SU-DHL-6 (cell line): ENCODE measurements at regions not wholly inside any gene's neighbourhood (a gene's known extent, or its start where the extent isn't known, plus 50 kb on each side); places are given as distances from the start of the nearest gene placed in this dataset.

Source experiments
- H2AFZ ChIP-seq: fragments of 200-600 bp; sonication (generic); 2 replicates; pipeline ENCODE4 v1.6.1; 2014; ENCODE audit warnings: low read depth, mild to moderate bottlenecking, moderate library complexity, mixed read lengths, antibody characterized with exemption, low read length; ENCODE audit not compliant: severe bottlenecking
- H3F3A ChIP-seq: fragments of 200-600 bp; shearing (Covaris generic); 2 replicates; pipeline ENCODE4 v1.6.0; 2016; ENCODE audit warnings: antibody characterized with exemption, mild to moderate bottlenecking; ENCODE audit not compliant: insufficient read depth
- H3K27ac ChIP-seq: fragments of 200-600 bp; sonication (generic); 2 replicates; pipeline ENCODE4 v1.5.1; 2016; ENCODE audit warnings: low read depth, mild to moderate bottlenecking, low read length, moderate library complexity, mixed read lengths
- H3K27me3 ChIP-seq: fragments of 200-600 bp; sonication (generic), shearing (Covaris generic); 2 replicates; pipeline ENCODE4 v1.6.0; 2014; ENCODE audit warnings: mild to moderate bottlenecking, low read length
- H3K36me3 ChIP-seq: fragments of 200-600 bp; sonication (generic); 2 replicates; pipeline ENCODE4 v1.6.1; 2014; ENCODE audit warnings: mild to moderate bottlenecking, low read length, mixed read lengths
- H3K4me2 ChIP-seq: fragments of 300-600, 200-600 bp; shearing (Covaris generic), sonication (generic); 2 replicates; pipeline ENCODE4 v1.6.0; 2014; ENCODE audit warnings: low read length, low read depth, mild to moderate bottlenecking; ENCODE audit not compliant: poor library complexity, severe bottlenecking
- H3K4me3 ChIP-seq: fragments of 200-600 bp; sonication (generic); 2 replicates; pipeline ENCODE4 v1.5.1; 2014; ENCODE audit warnings: antibody characterized with exemption, low read length, mild to moderate bottlenecking, mixed read lengths; ENCODE audit not compliant: insufficient read depth, poor library complexity, severe bottlenecking
- H3K79me2 ChIP-seq: fragments of 200-600 bp; sonication (generic); 2 replicates; pipeline ENCODE4 v1.6.1; 2014; ENCODE audit warnings: mild to moderate bottlenecking, low read length, moderate library complexity; ENCODE audit not compliant: insufficient read depth
- H3K9ac ChIP-seq: fragments of 200-600 bp; sonication (generic); 2 replicates; pipeline ENCODE4 v1.7.0; 2014; ENCODE audit warnings: mild to moderate bottlenecking, low read length
- H3K9me2 ChIP-seq: fragments of 200-600 bp; sonication (generic); replicated peaks from 2 replicates; pipeline ENCODE4 v1.6.1; 2014; ENCODE audit warnings: low read length; ENCODE audit not compliant: insufficient read depth
- H3K9me3 ChIP-seq: fragments of 200-600 bp; sonication (generic); 2 replicates; pipeline ENCODE4 v1.6.1; 2014; ENCODE audit warnings: low read length, mixed read lengths; ENCODE audit not compliant: insufficient read depth
- H4K20me1 ChIP-seq: fragments of 200-600 bp; sonication (generic); 2 replicates; pipeline ENCODE4 v1.6.1; 2014; ENCODE audit warnings: low read depth, mild to moderate bottlenecking, antibody characterized with exemption, low read length, moderate library complexity, mixed read lengths
- CTCF ChIP-seq: fragments of 200-600 bp; sonication (generic); IDR thresholded peaks from one replicate; pipeline ENCODE4 v1.5.1; 2017; ENCODE audit warnings: antibody characterized with exemption, mild to moderate bottlenecking, low read length, moderate library complexity; ENCODE audit not compliant: insufficient read depth, poor library complexity, severe bottlenecking
- EZH2phosphoT487 ChIP-seq: fragments of 200-600 bp; sonication (generic), shearing (Covaris generic); conservative IDR thresholded peaks from 2 replicates; pipeline ENCODE4 v1.6.1; 2018; ENCODE audit warnings: mild to moderate bottlenecking, antibody characterized with exemption, low read length, moderate library complexity, mixed read lengths

- Histone ChIP-seq H3K9me3 (no peaks in the 10 kb centered on the region), H3K4me3 (no peak overlapping the region), H3K36me3 (no peaks in the 10 kb centered on the region), H2AFZ (no peak overlapping the region), H3K79me2 (no peaks in the 10 kb centered on the region), H3F3A (no peaks in the 10 kb centered on the region), H3K9ac (no peak overlapping the region), H3K27me3 (no peaks in the 10 kb centered on the region), H3K27ac (no peak overlapping the region), H4K20me1 (no peaks in the 10 kb centered on the region), H3K4me2 (no peak overlapping the region), H3K9me2 (no peaks in the 10 kb centered on the region)
- TF ChIP-seq CTCF (no peak), EZH2phosphoT487 (no peak)
Observed at GRCh38 chr2:155714983-155715382, 617.5 kb downstream of the NR4A2 start.

- H3K27ac ChIP-seq, result no peak overlapping the region
- TF ChIP-seq CTCF, result no peak
- no peak for TF ChIP-seq EZH2phosphoT487
Observed at GRCh38 chr2:155708071-155708470, 624.5 kb downstream of the NR4A2 start.

DNA sequence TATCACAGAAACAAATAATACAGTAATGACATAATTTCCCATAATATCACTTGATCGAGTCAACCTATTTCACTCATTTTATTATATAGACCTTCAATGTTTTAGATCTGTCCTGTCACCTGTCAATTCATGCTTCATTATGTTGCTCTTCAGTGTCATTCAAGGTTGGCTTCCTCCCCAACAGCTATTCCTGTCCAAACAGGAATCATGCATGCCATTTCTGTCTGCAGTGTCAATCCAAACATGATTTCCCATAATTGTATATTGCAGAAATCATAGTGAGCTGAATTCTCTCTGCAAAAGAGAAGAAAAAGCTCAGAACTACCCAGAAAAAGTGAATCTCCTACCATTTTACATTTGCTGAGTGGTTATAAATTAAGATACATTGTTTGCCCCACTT lies 628.6 kb downstream of the NR4A2 start:
- Histone ChIP-seq H3K36me3 (no peaks in the 10 kb centered on the region), H3K9ac (no peak overlapping the region), H3K27ac (no peak overlapping the region), H4K20me1 (no peaks in the 10 kb centered on the region), H3K79me2 (no peaks in the 10 kb centered on the region), H3K4me2 (no peak overlapping the region), H3K27me3 (no peaks in the 10 kb centered on the region), H2AFZ (no peak overlapping the region), H3K4me3 (no peak overlapping the region), H3K9me2 (no peaks in the 10 kb centered on the region), H3F3A (no peaks in the 10 kb centered on the region), H3K9me3 (no peaks in the 10 kb centered on the region)
- TF ChIP-seq CTCF (no peak), EZH2phosphoT487 (no peak)

More at GRCh38 chr2:155708071-155708470, 624.5 kb downstream of the NR4A2 start:
- no peaks in the 10 kb centered on the region for H4K20me1 ChIP-seq
- no peaks in the 10 kb centered on the region for H3K9me2 ChIP-seq
- H2AFZ ChIP-seq, result no peak overlapping the region
- H3K27me3 ChIP-seq, result no peaks in the 10 kb centered on the region
- H3K4me2 ChIP-seq, result no peak overlapping the region
- no peaks in the 10 kb centered on the region for H3F3A ChIP-seq
- no peak overlapping the region for H3K9ac ChIP-seq
- no peaks in the 10 kb centered on the region for H3K9me3 ChIP-seq
- H3K4me3 ChIP-seq, result no peak overlapping the region
- no peaks in the 10 kb centered on the region for H3K79me2 ChIP-seq
- no peaks in the 10 kb centered on the region for H3K36me3 ChIP-seq

GRCh38 chr2:155703048-155703447 lies 629.5 kb downstream of the NR4A2 start:
- H3K79me2 ChIP-seq, result no peaks in the 10 kb centered on the region

More at GRCh38 chr2:155703048-155703447, 629.5 kb downstream of the NR4A2 start:
- no peaks in the 10 kb centered on the region for H4K20me1 ChIP-seq
- H3K27ac ChIP-seq, result no peak overlapping the region
- H3K4me3 ChIP-seq, result no peak overlapping the region
- H3K9me2 ChIP-seq, result no peaks in the 10 kb centered on the region
- TF ChIP-seq EZH2phosphoT487 (no peak), CTCF (no peak)
- H2AFZ ChIP-seq, result no peak overlapping the region
- no peaks in the 10 kb centered on the region for H3F3A ChIP-seq
- no peaks in the 10 kb centered on the region for H3K27me3 ChIP-seq
- H3K4me2 ChIP-seq, result no peak overlapping the region
- no peak overlapping the region for H3K9ac ChIP-seq
- no peaks in the 10 kb centered on the region for H3K36me3 ChIP-seq
- no peaks in the 10 kb centered on the region for H3K9me3 ChIP-seq
